Dermis blood vessel endothelial cell (primary cell): ENCODE measurements at regions not wholly inside any gene's neighbourhood (a gene's known extent, or its start where the extent isn't known, plus 50 kb on each side); places are given as distances from the start of the nearest gene placed in this dataset.

ENCODE experiments used
- DNase-seq: peaks from one replicate; pipeline ENCODE4 v3.0.0; 2010

- DNase-seq: no peak
Observed at GRCh38 chr14:104428860-104429259, 150.7 kb upstream of the C14orf180 start.

GRCh38 chr14:104429291-104429861 lies 150.2 kb upstream of the C14orf180 start:
- DNase-seq: no peak

DNA sequence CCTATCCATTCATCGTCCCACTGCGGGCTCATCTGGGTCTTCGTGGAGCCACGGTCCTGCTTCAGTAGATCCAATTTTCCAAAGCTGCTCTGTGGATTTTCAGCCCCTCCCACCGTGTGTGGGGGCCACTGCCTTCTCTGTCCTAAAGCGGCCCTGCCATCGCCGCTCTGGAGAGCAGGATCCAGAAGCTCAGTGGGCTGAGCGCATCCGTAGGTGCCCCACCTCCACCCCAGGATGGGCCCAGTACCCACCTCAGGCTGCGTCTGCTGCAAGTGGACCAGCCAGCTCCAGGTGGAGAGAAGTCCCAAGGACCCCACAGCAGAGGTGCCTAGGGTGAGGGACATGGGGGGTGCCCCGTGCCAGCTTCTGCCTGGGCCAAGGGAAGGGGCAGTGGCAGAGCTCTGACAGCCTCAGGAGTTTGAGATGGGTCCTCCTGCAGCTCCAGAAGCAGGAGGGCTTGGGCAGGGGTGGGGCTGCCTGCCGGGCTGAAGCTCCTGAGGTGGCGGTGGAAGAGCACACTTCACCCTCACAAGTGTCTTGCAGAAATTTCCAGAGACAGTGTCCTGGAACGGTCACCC lies 148.1 kb upstream of the C14orf180 start:
- DNase-seq: no peak

- no peak for DNase-seq
Observed at GRCh38 chr14:104431929-104432541, 147.5 kb upstream of the C14orf180 start.

DNA sequence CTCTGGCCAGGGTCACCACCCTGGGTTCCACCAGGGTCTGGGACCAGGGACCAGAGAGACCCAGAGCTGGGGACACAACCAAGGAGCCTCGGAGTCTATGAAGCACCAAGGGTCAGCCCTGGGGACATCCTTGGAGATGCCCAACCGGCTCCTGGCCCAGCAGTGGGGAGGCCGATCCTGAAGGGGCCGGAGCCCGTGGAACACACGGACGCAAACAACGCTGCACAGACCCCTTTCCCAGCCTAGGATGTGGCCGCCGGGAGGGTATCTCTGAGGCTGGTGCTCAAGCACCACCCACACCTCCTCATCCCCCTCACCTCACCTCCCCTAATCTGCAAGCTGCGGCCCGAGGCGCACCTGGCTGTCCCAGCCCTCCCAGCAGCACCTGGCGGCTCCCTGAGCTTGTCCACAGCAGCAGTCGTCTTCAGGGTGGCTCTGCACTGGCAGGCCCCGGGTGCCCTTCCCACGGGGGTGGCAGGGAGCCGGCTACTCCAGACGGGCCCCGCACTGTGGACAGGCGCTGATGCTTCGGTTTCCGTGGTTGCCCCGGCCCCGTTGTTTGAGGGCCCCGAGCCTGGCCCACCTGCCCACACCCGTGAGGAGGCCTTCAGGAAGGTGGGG lies 146.8 kb upstream of the C14orf180 start:
- no peak for DNase-seq

- no peak for DNase-seq
Observed at GRCh38 chr14:104433401-104434213, 146.0 kb upstream of the C14orf180 start.

GRCh38 chr14:104434214-104435076 lies 145.1 kb upstream of the C14orf180 start:
- DNase-seq: no peak

DNA sequence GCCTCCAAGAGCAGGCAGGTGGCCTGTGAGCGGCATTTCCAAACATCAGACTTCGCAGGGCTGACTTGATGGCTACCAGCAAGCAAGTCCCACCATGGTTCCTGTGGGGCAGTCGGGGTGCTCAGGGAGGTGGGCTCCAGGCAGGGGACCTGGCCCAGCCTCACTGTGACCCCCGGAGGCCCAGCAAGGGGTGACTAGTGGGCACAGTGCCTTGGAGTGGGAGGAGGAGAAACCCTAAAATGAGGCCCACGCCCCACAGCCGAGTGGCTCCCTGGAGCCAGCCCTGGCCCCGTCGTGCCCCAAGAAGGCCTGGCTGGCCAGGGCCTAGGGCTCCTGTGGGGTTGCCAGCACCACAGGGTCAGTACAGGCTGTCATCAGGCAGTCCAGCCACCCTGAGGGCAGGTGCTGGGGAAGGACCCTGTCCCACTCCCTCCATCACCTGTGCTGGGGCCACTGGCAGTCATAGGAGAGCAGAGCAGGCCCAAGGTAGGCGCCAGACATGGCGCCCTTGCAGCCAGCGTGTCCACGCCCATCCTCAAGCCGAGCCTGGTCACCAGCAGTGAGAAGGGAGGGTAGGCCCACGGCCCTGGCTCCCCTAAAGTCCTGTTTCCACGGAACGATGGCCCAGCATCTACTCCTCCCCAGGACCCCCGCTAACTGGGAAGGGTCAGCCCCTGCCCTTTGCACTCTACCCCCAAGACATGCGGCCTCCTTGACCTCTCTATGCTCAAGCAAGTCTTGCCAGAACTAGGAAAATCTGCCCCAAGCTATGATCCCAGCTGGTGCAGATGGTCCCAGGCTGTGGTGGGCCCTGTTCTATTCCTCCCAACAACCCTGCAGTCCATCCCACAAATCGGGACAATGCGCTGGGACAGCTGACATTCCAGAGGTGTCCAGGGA lies 144.2 kb upstream of the C14orf180 start:
- DNase-seq: no peak

DNA sequence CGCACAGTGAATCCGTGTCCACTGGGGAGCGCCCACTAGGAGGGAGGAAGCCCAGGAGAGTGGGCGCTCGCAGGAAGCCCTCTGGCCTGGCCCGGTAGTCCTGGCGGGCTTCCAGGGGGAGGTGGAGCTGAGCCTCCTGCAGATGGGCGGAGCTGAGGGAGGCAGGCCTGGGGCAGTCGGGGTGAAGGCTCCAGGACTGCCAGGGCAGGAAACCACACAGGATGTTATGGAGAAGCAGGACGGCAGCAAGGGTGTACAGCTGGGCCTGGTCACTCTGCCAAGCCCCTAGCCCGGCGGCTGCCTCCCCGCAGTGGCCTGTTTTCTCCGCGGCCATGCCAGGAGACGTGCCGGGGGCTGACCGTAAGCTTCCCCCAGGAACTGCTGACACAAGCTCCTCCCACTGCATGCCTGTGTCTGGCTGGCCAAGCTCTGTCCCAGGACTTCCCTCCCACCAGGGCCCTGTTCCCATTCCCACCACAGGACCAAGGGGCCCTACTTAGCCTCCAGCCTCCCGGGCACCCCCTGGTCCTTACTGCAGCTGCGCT lies 143.4 kb upstream of the C14orf180 start:
- DNase-seq: peak; percentile 91

DNA sequence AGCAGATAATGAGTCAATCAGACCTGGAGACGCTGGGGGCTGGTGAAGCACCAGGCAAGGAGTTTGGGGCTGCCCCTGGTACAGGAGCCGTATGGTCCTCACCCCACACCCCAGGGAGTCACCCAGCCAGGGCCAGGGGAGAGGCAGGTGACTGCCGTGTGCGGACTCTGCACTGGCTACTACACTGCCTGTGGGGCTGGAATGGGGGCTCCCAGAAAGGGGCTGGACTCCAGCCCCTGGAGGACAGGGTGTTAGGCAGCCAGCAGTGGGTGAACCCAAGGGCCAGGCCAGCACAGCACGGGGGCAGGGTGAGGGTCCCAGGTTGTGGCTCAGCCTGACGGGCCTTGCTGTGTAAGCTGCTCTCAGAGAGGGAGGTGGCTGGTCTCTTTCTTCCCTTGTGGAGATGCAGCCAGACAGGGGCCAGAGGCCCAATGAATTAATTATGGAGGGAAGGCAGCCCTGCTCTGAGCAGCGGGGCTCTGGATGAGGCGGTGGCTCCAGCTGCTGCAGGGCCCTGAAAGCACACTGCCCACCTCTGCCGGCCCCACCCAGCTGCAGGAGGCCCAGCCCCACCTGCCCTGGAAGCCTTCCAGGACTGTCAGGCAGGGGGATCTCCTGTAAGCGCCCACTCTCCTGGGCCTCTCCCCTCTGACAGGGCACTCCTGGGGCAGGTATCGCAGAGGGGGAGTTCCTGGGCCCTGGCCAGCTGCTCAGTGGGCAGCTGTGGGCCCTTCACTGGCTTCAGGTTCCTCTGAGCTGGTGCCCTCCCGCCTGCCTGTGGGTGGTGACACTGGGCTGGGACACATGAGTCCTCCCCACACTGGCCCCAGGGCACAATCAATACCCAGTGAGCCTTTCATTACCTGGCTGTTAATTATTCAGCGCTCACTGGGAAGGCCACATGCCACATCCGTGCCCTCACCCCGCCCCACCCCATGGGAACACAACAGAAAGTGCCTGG lies 142.5 kb upstream of the C14orf180 start:
- no peak for DNase-seq

GRCh38 chr14:104437703-104438102 lies 141.9 kb upstream of the C14orf180 start:
- DNase-seq: no peak

- no peak for DNase-seq
Observed at GRCh38 chr14:104438166-104438887, 141.2 kb upstream of the C14orf180 start.

GRCh38 chr14:104439625-104440024 lies 139.9 kb upstream of the C14orf180 start:
- DNase-seq: no peak

DNA sequence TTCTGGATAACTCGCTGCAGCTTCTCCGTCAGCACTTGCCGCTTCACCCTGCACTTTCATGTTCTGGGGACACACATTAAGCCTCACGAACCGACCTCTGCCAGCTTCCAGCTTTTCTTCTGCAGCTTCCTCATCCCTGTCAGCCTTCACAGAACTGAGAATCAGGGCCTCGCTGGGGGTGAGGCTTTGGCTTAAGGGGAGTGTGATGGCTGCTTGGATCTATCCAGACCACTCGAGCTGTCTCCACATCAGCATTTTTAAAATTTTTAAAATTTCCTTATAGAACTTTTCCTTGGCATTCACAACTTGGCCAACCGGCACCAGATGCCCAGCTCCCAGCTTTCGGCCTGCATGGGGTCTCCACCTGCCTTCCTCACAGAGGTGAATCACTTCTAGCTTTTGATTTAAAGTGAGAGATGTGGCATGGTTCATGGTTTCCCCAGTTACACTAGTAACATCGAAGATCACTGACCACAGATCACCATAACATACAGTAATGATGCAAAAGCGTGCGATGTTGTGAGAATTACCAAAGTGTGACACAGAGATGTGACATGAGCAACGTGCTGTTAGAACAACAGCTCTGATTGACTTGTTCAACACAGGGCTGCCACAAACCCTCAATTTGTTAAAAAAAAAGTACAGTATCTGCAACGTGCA lies 139.1 kb upstream of the C14orf180 start:
- no peak for DNase-seq

DNA sequence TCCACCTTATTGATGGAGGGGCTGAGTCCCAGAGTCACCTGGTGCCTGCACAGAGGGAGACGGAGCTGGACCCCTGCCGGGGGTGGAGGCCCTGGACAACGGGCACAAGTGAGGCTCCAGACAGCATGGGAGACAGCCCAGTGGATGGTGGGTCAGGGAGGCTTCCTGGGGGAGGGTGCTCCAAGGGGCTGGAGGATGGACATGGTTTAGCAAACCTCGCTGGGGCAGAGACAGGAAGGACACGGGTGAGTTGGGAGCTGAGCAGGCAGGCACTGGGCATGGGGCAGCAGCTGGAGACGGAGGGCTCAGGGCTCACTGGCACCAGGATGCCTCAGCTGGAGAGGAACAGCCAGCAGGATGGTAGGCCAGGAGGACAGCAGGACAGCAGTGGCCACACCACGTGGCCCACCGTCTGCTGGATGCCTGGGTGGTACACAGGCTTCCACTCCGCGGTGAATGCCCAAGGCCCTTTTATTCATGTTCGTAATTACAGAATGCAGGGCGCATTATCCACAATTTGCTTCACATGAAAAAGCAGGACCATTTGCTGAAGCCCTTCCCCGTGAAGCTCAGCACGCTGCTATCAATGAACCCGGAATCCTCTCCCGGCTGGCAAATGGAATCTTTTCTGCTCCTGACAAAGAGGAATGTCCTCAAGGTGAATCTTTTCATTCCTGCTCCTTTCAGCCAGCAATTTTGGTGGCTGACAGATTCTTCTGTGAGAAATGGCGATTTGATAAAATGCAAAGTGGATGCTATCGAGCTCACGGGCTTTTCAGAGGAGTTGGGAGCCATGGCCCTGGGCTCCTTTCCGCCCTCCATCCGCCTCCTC lies 138.1 kb upstream of the C14orf180 start:
- DNase-seq: no peak

DNA sequence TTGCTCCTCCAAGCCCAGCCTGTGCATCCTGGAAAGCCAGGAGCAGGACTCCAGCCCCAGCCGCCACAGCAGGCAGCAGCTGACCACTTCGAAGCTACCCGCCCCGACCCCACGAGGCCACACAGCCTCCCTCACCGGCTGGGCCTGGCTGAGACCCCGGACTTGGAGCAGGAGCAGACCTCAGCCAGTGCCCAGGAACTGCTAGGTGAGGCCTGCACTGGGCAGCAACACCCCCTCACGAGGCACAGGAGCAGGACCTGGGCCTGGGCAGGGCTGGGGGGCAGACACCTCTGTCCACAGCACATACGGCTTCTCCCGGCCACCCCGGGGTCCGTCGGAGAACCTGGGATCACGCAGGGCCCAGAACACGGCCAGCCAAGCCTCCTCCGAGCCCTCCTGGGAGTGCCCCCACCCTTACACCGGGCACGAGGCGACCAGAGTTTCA lies 137.4 kb upstream of the C14orf180 start:
- DNase-seq: no peak
